CD4-positive, alpha-beta T cell treated with Interferon alpha-2 for 1 hour (primary cell): ENCODE measurements at regions not wholly inside any gene's neighbourhood (a gene's known extent, or its start where the extent isn't known, plus 50 kb on each side); places are given as distances from the start of the nearest gene placed in this dataset.

Experiments
- DNase-seq, 2 donors: peaks; one replicate each; pipeline ENCODE4 v3.0.0-alpha.2; 2020 to 2022

DNA sequence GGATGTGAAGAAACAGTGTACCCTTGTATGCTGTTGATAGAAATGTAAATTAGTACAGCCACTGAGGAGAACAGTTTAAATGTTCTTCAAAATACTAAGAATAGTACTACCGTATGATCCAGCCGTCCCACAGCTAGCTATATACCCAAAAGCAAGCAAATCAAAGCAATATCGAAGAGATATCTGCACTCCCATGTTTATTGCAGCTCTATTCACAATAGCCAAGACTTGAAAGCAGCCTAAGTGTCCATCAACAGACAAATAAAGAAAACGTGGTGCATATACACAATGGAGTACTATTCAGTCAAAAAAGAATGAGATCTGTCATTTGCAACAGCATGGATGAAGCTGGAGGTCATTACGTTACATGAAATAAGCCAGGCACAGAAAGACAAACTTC, 88.5 kb upstream of the SLC38A4 start:
- no peak for DNase-seq

DNA sequence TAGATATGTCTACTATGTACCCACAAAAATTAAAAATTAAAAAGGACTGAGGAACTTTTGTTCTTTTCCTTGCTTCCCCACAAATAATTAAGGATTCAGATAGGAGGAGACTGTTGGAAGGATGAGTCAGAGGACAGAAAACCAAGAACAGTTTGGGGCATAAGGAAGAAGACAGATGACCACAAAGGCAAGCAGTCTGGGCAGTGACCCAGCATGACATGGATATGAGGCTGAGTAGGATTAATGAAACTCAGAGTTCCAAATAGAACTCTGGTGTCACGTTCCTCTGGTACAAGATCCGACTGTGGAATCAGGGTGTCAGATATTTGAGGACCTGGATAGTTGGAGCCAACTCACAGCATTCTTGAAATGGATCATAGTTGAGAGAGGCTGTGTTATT, 89.3 kb upstream of the SLC38A4 start:
- no peak for DNase-seq

GRCh38 chr12:46915836-46916235, 90.0 kb upstream of the SLC38A4 start:
- no peak for DNase-seq

DNA sequence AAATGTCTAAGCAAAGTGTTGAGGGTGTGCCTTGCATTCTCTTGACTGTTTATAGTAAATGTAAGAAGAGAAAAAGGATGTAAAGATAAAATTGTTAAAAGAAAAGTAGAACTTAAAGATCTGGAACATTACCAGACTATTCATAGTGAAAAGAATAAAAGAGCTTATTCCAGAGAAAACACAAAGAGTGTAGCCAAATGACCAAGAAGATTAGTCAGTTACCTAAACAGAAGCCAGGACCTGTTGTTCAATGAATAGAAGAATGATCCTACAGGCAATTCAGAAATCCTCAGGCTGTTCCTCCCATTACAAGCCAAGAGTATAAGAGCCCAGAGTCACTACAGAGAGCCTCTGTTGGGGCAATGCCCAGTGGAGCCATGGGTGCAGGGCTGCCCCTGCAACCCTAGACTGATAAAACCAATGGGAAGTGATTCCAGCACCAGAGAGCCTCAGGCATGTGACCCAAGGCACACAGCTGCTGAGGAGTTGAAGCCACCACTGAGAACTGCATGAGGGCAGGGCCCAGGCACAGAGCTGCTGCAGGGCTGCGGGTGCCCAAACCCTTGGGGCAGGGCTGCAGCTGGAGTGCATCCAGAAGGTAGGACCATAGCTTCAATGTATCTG, 91.1 kb upstream of the SLC38A4 start:
- no peak for DNase-seq

DNA sequence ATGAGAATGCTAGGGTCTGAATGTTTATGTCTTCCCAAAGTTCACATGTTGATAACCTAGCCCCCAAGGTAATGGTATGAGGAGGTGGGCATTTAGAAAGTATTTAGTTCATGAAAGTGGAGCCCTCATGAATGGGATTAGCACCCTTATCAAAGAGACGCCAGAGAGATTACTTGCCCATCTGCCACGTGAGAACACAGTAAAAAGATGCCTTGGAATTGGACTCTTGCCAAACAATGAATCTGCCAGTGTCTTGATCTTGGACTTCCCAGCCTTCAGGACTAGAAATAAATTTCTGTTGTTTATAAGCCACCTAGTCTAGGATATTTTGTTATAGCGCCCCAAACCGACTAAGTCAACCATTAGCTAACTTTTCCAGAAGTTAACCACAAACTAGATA, 92.0 kb upstream of the SLC38A4 start:
- no peak for DNase-seq

DNA sequence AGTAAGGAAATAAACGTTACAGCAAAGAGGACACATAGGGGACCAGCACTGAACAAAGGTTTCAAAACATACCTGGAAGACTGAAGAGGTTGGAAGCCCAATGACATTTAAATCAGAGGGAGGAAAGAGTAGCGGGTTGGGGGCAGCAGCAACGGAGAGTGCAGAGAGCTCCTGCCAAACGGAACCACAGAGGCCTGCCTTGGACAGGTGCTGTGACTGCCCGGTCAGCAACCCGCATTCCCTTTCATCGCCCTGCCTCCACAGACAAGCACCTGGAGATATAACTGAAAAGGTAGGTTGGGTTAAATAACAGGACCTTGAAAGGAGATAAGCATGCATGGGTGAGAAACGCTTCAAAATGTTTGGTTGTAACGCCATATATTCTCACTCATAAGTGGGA, 92.8 kb upstream of the SLC38A4 start:
- DNase-seq = no peak

DNA sequence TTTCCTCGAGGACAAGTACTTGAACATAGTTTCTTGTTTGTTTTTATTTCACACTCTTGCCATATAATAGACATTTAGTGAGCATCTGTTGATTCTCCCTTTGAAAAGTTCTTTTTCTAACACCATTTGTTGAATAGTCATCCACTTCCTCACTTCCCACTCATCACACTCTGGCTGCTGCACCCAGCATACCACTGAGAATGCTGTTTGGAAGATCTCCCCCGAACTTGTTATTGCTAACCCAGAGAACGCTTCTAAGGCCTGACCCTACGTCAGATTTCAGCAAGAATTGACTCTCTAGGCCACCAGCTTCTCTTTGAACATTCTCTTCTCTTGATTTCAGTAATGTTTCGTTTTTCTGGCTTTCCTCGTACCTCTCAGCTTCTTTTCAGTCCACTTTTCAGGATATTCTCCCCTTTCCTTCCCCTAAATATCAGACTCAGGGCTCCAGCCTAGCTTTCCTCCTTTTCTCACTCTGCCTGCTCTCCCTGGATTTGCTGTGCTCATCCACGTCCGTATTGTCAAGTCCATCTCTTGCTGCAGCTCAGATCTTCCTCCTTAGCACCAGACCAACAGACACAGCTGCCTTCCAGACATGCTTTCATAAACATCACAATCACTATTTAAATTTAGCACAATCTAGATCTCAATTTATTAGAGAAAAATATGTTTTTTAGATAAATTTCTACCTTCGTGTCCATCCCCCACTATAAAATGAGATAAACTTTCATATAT, 94.0 kb upstream of the SLC38A4 start:
- DNase-seq = no peak

- DNase-seq = no peak
Measured at GRCh38 chr12:46920499-46920898, 94.7 kb upstream of the SLC38A4 start.

- no peak for DNase-seq
Measured at GRCh38 chr12:46921048-46921763, 95.4 kb upstream of the SLC38A4 start.

DNA sequence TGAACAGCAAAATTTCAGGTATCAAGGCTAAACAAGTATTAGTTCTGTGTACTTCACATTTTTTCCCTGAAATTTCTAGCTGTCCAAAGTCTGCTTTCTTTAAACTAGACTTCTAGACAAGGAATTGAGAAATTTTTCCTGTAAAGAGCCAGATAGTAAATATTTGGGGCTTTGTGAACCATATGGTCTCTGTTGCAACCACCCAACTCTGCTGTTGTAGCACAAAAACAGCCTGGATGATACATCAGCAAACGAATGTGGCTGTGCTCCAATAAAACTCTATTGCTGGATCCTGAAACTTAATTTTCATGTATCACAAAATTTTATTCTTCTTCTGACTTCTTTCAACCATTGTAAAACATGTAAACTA, 96.0 kb upstream of the SLC38A4 start:
- no peak for DNase-seq

DNA sequence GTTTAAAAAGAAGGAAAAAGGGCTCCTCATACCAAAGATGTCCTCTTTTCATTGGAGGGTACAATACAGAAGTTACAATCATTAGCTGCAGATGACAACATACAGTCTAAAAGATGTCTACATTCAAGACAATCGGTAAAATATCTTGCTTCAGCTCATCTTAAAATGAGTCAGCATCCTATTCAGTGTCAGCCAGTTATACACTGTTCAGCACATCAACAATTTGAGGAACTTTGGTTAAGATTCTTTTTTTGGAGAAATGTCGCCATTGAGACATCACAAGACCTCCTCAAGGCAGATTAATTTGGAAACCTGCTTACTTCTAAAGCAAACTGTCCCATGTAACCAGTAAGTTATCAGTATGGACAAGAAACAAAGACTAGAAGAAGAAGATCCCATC, 100.7 kb upstream of the SLC38A4 start:
- no peak for DNase-seq

DNA sequence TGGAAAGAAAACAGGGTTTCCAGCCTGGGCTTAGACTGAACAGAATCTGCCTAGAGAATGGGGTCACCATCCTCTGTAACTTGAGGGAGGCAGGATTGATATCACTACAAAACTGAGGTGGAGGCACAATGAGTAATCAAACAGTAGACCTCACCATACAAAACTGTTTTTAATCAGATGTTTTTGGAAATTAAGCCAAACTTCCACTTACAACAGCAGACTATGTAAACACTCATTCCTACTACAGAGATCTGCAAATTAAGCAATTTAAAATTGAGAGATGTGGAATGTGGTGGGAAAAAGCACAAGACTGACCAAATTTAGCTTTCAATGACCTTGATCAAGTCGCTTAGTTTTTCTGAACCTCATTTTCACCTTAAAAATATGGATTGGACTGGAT, 104.3 kb upstream of the SLC38A4 start:
- DNase-seq = no peak

DNA sequence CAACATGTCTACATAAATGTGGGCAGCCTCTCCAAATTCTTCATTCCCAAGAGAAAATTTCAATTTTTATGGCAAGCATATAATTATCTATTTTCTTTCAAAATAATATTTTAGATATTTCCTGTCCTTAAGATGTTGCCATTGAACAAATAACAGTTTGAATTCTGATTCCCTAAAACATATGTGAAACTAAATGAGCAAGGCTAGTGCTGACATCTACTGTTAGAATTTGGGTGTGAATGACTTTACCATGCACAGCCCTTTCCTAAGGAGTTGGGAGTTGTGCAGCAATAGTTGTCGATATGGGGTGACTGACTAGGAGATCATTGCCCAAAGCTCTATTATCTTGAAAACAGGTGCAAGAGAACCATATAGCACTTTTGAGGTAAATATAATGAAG, 108.2 kb upstream of the SLC38A4 start:
- DNase-seq = peak in 1 of 2 donors; percentile 20

- DNase-seq = no peak
Measured at GRCh38 chr12:46934374-46935111, 108.7 kb upstream of the SLC38A4 start.

DNA sequence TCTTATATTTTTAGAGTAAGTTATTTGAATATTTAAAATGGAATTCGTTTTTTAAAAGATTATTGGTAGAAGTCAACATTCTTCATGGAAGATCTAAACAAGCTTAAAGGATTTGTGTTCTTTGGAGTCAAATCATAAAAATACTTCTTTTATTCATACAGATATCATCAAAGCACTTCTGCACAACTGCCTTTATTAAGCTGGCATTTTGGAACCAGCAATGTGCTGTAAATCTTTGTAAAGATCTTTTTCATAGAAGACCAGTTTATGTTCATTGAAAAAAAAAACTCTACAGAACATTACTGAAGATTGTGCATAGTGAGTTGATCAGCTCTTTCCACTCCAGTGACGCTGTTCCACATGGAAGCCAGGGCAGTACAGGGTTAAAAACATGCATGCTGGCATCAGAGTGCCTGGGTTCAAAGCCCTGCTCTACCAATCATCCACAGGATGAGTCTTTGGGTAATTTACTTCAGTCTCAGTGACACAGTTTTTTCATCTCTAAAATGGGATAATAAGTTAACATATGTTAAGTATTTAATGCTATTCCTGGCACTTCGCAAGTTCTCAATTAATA, 109.6 kb upstream of the SLC38A4 start:
- DNase-seq = no peak

DNA sequence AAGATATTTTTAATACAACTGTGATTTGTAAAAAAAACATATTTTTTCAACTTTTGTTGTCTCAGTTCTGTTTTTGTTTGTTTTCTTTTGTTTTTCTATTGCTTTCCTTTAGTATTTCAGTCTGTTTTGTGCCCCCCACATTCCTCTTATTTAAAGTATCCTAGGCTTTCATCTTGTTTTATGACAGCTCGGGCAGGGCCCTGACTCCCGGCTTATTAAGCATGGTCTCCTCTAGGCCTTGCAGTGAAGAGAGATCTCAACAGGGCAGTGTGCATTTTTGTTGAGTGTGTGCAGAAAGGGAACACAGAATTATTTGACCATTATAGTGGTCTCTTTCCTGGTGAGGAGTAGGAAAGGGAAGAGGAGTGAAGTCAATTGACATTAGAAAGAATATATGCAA, 110.2 kb upstream of the SLC38A4 start:
- DNase-seq = no peak

DNA sequence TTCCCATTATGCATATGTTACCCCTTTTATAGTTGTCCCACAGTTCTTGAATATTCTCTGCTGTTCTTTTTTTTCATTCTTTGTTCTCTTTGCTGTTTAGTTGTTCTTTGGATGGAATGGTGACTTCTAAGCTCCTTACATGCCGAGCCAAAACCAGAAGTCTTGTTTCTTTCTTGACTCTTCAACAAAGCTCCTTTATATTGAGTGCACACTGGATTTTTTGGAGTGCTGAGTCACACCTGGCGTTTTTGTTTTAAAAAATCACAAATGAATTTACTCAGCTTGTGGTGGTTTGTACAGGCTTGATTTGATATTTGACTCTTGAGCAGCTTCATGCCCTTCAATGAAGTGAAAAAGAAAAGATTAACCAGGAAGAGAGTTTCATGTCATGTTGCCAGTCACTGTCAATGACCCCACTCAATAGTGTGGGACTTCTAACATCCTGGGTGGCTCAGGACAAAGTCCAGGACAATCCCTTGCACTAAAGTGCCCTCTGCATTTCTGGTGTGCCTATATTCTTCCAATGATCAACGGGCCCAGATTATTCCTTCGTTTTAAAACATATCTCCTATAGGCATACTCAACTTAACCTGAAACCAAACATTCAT, 112.4 kb upstream of the SLC38A4 start:
- DNase-seq = no peak

- no peak for DNase-seq
Measured at GRCh38 chr12:46941981-46942380, 116.2 kb upstream of the SLC38A4 start.

DNA sequence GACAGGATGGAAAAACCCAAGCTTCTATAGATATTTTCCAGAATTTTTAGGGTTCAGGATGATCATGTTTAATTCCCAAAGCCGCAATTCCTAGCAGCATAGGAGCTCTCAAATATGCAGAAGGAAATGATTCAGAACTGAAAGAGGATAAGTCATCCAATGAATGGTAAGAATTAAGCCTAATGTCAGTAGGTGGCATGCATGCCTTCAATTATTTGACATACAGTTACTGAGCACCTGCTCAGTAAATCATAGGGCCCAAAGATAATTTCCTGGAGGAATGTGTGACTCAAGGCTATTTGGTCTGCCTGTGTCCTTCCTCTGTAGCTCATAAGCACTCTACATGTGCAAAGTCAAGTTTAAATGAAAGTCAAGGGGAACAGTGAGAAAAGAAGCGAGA, 116.8 kb upstream of the SLC38A4 start:
- DNase-seq = no peak

DNA sequence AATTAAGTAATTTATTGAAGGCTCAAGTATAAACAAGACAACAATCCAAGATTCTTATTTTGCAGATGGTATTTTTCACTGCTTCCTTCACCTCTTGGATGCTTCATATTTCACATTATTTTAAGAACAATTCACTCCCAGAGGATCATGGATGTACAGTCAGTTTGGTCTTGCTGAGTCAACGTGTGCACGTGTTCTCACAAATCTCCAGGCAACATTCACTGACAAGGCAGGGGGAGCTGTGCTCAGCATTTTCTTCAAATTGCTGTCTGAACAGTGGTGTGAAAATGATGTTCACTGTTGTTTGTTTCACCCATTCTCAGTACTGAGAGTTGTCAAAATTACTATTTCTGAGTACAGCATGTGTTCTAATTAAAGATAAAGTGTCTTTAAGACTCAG, 118.3 kb upstream of the SLC38A4 start:
- no peak for DNase-seq

DNA sequence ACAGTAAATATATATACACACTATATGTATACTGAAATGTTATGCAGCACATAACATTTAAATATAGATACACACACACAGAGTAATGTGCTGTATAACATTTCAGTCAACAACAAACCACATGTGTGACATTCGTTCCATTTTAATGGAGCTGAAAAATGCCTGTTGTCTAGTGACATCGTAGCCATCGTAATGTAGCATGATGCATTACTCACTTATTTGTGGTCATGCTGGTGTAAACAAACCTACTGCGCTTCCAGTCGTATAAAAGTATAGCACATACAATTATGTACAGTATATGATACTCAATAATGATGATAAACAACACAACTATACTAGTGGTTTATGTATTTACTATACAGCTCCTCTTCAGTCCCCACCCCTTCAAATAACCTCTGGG, 119.0 kb upstream of the SLC38A4 start:
- no peak for DNase-seq

DNA sequence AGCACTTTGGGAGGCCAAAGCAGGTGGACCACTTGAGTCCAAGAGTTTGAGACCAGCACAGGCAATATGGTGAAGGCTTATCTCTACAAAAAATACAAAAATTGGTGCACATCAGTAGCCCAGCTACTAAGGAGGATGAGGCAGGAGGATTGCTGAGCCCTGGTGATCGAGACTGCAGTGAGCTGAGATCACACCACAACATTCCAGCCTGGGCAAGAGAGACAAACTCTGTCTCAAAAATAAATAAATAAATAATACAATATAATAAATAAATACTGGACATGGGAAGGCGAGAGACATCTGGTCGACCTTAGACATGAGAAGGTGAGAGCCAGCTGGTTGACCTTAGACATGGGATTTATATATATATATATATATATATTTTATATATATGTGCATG, 119.8 kb upstream of the SLC38A4 start:
- DNase-seq = no peak

DNA sequence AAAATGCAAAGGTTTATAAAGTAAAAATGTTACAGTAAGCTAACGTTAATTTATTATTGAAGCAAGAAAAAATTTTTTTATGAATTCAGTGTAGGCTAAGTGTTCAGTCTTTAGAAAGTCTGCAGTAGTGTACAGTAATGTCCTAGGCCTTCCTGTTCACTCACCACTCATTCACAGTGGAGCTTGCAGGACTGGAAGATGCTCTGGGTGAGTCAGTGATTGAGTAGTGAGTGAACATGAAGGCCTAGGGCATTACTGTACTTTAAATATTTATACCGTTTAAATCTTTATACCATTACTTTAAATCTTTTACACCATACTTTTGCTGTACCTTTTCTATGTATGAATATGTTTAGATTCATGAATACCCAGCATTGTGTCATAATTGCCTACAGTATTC, 120.3 kb upstream of the SLC38A4 start:
- no peak for DNase-seq
